ENCODE measurements at regions not wholly inside any gene's neighbourhood (a gene's known extent, or its start where the extent isn't known, plus 50 kb on each side); places are given as distances from the start of the nearest gene placed in this dataset.

- TF ChIP-seq, protein P1, sequence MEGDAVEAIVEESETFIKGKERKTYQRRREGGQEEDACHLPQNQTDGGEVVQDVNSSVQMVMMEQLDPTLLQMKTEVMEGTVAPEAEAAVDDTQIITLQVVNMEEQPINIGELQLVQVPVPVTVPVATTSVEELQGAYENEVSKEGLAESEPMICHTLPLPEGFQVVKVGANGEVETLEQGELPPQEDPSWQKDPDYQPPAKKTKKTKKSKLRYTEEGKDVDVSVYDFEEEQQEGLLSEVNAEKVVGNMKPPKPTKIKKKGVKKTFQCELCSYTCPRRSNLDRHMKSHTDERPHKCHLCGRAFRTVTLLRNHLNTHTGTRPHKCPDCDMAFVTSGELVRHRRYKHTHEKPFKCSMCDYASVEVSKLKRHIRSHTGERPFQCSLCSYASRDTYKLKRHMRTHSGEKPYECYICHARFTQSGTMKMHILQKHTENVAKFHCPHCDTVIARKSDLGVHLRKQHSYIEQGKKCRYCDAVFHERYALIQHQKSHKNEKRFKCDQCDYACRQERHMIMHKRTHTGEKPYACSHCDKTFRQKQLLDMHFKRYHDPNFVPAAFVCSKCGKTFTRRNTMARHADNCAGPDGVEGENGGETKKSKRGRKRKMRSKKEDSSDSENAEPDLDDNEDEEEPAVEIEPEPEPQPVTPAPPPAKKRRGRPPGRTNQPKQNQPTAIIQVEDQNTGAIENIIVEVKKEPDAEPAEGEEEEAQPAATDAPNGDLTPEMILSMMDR (tag by site-specific recombination; IDR thresholded peaks at IDR 0.05) = no peak
- TF ChIP-seq YY1 (tag by site-specific recombination; IDR thresholded peaks at IDR 0.05) (no peak), ZNF621 (tag by site-specific recombination; IDR thresholded peaks at IDR 0.05) (no peak), SETDB1 (IDR thresholded peaks at IDR 0.05; ENCODE audit: insufficient read length, low read length) (no peak), ZNF792 (tag by site-specific recombination; IDR thresholded peaks at IDR 0.05) (no peak), ZNF121 (tag by site-specific recombination; IDR thresholded peaks at IDR 0.05) (no peak), ZBTB11 (tag by site-specific recombination; conservative IDR thresholded peaks at IDR 0.05; ENCODE audit: low read depth) (no peak), ZNF23 (tag by site-specific recombination; IDR thresholded peaks at IDR 0.05; ENCODE audit: borderline replicate concordance) (no peak), KLF8 (tag by site-specific recombination; IDR thresholded peaks at IDR 0.05) (no peak), SP2 (tag by site-specific recombination; IDR thresholded peaks at IDR 0.05) (no peak)
- TF ChIP-seq, protein P2, sequence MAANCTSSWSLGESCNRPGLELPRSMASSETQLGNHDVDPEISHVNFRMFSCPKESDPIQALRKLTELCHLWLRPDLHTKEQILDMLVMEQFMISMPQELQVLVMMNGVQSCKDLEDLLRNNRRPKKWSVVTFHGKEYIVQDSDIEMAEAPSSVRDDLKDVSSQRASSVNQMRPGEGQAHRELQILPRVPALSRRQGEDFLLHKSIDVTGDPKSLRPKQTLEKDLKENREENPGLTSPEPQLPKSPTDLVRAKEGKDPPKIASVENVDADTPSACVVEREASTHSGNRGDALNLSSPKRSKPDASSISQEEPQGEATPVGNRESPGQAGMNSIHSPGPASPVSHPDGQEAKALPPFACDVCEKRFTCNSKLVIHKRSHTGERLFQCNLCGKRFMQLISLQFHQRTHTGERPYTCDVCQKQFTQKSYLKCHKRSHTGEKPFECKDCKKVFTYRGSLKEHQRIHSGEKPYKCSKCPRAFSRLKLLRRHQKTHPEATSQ (tag by site-specific recombination; IDR thresholded peaks at IDR 0.05) = no peak
- TF ChIP-seq, protein P3, sequence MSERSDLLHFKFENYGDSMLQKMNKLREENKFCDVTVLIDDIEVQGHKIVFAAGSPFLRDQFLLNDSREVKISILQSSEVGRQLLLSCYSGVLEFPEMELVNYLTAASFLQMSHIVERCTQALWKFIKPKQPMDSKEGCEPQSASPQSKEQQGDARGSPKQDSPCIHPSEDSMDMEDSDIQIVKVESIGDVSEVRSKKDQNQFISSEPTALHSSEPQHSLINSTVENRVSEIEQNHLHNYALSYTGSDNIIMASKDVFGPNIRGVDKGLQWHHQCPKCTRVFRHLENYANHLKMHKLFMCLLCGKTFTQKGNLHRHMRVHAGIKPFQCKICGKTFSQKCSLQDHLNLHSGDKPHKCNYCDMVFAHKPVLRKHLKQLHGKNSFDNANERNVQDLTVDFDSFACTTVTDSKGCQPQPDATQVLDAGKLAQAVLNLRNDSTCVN (tag by site-specific recombination; optimal IDR thresholded peaks at IDR 0.05) = no peak
These were observed 427.0 kb upstream of the RBFOX1 start for GRCh38 chr16:6905601-6906000.

Measured in HEK293 (cell line).